Activated naive CD8-positive, alpha-beta T cell treated with anti-CD3 and anti-CD28 coated beads, Interleukin-2, amount 10 ng/mL, durations not matched to agents 7 days and 5 days (primary cell): ENCODE measurements at regions not wholly inside any gene's neighbourhood (a gene's known extent, or its start where the extent isn't known, plus 50 kb on each side); places are given as distances from the start of the nearest gene placed in this dataset.

Experiments used
- ATAC-seq: fragments of 150-1000 bp; cut with Tn5 transposase; one replicate; pipeline ENCODE4 v1.10.0; 2021; ENCODE audit warnings: low read depth, moderate library complexity
- POLR2A ChIA-PET: fragments of 350-600 bp; sonication (Branson Sonifier 250); formaldehyde crosslinking; loops from one replicate; lab custom pipeline; 2021; ENCODE audit warnings: antibody characterized with exemption; lab: Charles Lee
- DNase-seq: peaks from one replicate; pipeline ENCODE4 v3.0.0; 2021
- H3K27ac Mint-ChIP-seq: one replicate; pipeline ENCODE4 v1.8.0; 2022; ENCODE audit warnings: mild to moderate bottlenecking, mixed read lengths
- H3K27me3 Mint-ChIP-seq: one replicate; pipeline ENCODE4 v1.8.0; 2022; ENCODE audit warnings: mild to moderate bottlenecking, moderate library complexity, mixed read lengths
- H3K36me3 Mint-ChIP-seq: one replicate; pipeline ENCODE4 v1.8.0; 2021; ENCODE audit warnings: mild to moderate bottlenecking, mixed read lengths
- H3K4me1 Mint-ChIP-seq: one replicate; pipeline ENCODE4 v1.8.0; 2021; ENCODE audit warnings: mixed read lengths
- H3K4me3 Mint-ChIP-seq: one replicate; pipeline ENCODE4 v1.8.0; 2022; ENCODE audit warnings: mild to moderate bottlenecking, moderate library complexity, mixed read lengths
- H3K9me3 Mint-ChIP-seq: one replicate; pipeline ENCODE4 v1.8.0; 2021; ENCODE audit warnings: mixed read lengths

DNA sequence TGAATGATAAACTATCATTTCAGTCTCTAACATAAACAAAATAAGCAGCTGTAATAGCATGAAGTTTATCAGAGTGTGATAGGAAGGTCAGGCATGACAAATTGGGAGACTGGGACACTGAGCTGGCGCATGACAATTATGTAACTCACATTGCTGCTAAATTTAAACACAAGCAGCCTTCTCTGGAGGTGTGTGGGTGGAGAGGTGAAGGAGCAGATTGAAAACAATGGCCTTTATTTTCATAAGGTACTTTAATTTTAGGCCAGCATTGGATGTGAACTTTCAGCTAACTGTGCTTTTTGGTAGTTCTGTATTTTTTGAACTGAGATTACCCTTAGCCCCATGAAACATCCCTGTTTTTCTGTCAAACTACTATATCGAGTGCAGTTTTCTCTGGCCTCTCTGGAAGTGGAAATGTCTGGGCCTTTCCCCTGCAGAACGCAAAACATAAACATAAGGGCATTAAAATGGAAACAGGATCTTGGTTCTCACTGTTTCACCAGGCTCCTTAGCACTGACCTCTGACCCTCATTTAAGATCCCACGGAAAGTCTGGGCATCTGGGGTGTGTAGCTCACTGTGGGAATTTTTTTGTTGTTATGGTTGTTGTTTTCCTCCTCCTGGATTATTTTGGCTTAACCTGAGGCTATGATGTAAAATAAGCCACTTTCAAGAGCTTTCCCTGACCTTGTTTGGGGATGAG lies 160.1 kb upstream of the DPH6 start:
- H3K9me3 Mint-ChIP-seq, result no peaks in the 10 kb centered on the region
- POLR2A ChIA-PET, result no interaction called here
- H3K4me1 Mint-ChIP-seq, result no peaks in the 10 kb centered on the region
- no peak overlapping the region for H3K4me3 Mint-ChIP-seq
- H3K36me3 Mint-ChIP-seq, result no peaks in the 10 kb centered on the region
- H3K27ac Mint-ChIP-seq, result no peak overlapping the region
- ATAC-seq, result no peak
- H3K27me3 Mint-ChIP-seq, result peaks cover 2% of the 10 kb centered on the region
- DNase-seq, result no peak

- ATAC-seq (no peak), DNase-seq (no peak)
- Mint-ChIP-seq H3K27ac (no peak overlapping the region), H3K4me1 (no peaks in the 10 kb centered on the region), H3K9me3 (peaks cover 6% of the 10 kb centered on the region), H3K36me3 (no peaks in the 10 kb centered on the region), H3K4me3 (no peak overlapping the region), H3K27me3 (peaks cover 6% of the 10 kb centered on the region)
- POLR2A ChIA-PET, result no interaction called here
These were observed 167.0 kb upstream of the DPH6 start for GRCh38 chr15:35712956-35713355.

DNA sequence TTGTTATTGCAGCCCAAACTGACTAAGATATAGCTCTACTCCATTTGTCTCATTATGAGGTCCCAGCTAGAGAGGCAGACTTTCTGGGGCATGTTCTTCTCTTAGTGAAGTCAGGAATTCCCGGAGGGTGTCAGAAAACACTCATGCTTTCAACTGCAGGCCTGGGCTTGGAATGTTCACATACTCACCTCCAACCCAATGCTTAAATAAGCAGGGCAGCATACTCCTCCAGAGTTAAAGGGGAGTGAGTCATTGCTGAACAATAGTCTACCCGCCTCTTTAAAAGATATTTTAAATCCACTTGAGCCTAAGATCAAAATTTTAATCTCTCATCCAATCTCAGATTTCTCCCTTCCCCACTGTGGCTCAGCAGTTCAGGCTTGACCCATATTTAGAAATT lies 167.8 kb upstream of the DPH6 start:
- Mint-ChIP-seq H3K4me1 (no peaks in the 10 kb centered on the region), H3K4me3 (no peak overlapping the region), H3K36me3 (no peaks in the 10 kb centered on the region), H3K27ac (no peak overlapping the region), H3K27me3 (peaks cover 6% of the 10 kb centered on the region), H3K9me3 (peaks cover 6% of the 10 kb centered on the region)
- no peak for ATAC-seq
- POLR2A ChIA-PET, result no interaction called here
- DNase-seq, result no peak

GRCh38 chr15:35717721-35718120 lies 171.8 kb upstream of the DPH6 start:
- Mint-ChIP-seq H3K9me3 (peaks cover 6% of the 10 kb centered on the region), H3K4me3 (no peak overlapping the region), H3K27ac (no peak overlapping the region), H3K4me1 (no peaks in the 10 kb centered on the region), H3K27me3 (peaks cover 6% of the 10 kb centered on the region), H3K36me3 (no peaks in the 10 kb centered on the region)
- no peak for DNase-seq
- POLR2A ChIA-PET, result no interaction called here
- ATAC-seq, result no peak

DNA sequence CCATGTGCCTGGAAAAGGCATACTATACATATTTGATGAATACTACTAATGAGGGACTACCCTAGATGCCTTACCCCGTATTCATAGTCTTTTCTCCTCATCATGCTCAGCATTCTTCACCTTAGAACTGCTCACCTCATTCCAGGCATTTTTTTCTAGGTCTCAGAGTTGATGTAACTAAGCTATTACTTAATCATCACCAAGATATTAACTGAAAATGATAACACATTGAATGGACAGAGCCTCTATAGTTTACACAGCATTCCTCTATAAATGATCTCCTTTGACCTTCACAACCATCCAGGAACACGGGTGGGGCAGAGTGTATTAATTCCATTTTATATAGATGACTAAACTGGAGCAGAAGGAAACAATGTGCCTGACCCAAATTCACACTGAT lies 174.1 kb upstream of the DPH6 start:
- no peak for DNase-seq
- Mint-ChIP-seq H3K27me3 (peaks cover 6% of the 10 kb centered on the region), H3K9me3 (peaks cover 6% of the 10 kb centered on the region), H3K36me3 (no peaks in the 10 kb centered on the region), H3K4me3 (no peak overlapping the region), H3K27ac (no peak overlapping the region), H3K4me1 (no peaks in the 10 kb centered on the region)
- POLR2A ChIA-PET, result no interaction called here
- ATAC-seq, result no peak

- DNase-seq, result no peak
- Mint-ChIP-seq H3K27ac (no peak overlapping the region), H3K36me3 (no peaks in the 10 kb centered on the region), H3K4me1 (no peaks in the 10 kb centered on the region), H3K9me3 (peaks cover 5% of the 10 kb centered on the region), H3K4me3 (no peak overlapping the region), H3K27me3 (peaks cover 6% of the 10 kb centered on the region)
- POLR2A ChIA-PET, result no interaction called here
- no peak for ATAC-seq
These were observed 175.0 kb upstream of the DPH6 start for GRCh38 chr15:35720984-35721383.

- POLR2A ChIA-PET, result no interaction called here
- no peaks in the 10 kb centered on the region for H3K36me3 Mint-ChIP-seq
- no peaks in the 10 kb centered on the region for H3K4me1 Mint-ChIP-seq
- no peak for ATAC-seq
- H3K9me3 Mint-ChIP-seq, result peaks cover 3% of the 10 kb centered on the region
- H3K4me3 Mint-ChIP-seq, result no peak overlapping the region
- H3K27me3 Mint-ChIP-seq, result peaks cover 6% of the 10 kb centered on the region
- no peak for DNase-seq
- no peak overlapping the region for H3K27ac Mint-ChIP-seq
These were observed 175.8 kb upstream of the DPH6 start for GRCh38 chr15:35721751-35722150.

- Mint-ChIP-seq H3K27ac (no peak overlapping the region), H3K36me3 (no peaks in the 10 kb centered on the region), H3K4me3 (no peak overlapping the region), H3K27me3 (peaks cover 6% of the 10 kb centered on the region), H3K9me3 (peaks cover 3% of the 10 kb centered on the region), H3K4me1 (no peaks in the 10 kb centered on the region)
- ATAC-seq (no peak), DNase-seq (no peak)
- POLR2A ChIA-PET, result no interaction called here
These were observed 176.5 kb upstream of the DPH6 start for GRCh38 chr15:35722501-35722900.

DNA sequence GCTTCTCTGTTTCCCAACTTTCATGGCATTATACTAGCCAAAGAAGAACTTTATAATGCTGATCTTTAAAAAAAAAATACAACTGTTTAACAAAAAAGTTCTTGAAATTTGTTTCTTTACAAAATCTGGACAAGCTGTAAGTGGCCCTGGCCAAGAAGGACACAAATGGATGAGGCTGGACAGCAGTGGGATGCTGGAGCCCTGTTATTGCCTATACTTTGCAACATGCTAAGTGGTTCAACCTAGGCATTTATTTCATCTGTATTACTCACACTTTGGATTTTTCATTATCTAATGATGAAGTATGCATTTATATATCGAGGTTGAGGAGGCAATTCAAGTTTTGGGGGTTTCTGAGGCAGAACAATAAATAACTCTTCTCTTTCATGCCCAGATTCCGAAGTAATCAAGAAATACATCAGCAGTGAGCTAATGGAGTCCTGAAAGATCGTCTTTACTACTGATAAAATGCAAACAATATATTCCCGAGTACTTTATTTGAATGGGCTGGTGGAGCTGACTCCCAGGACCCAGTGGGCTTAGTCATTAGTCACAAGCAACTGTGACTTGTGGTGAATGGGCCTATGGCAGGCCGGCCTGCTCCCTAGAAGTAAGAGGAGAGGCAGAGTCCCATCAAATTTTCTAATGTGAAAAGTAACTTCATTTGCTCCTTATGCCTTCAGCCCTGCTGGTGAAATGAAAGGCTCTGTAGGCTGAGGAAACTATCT lies 177.3 kb upstream of the DPH6 start:
- H3K4me1 Mint-ChIP-seq, result no peaks in the 10 kb centered on the region
- POLR2A ChIA-PET, result no interaction called here
- peaks cover 2% of the 10 kb centered on the region for H3K27me3 Mint-ChIP-seq
- peaks cover 2% of the 10 kb centered on the region for H3K9me3 Mint-ChIP-seq
- H3K27ac Mint-ChIP-seq, result no peak overlapping the region
- no peak overlapping the region for H3K4me3 Mint-ChIP-seq
- ATAC-seq (no peak), DNase-seq (no peak)
- no peaks in the 10 kb centered on the region for H3K36me3 Mint-ChIP-seq

DNA sequence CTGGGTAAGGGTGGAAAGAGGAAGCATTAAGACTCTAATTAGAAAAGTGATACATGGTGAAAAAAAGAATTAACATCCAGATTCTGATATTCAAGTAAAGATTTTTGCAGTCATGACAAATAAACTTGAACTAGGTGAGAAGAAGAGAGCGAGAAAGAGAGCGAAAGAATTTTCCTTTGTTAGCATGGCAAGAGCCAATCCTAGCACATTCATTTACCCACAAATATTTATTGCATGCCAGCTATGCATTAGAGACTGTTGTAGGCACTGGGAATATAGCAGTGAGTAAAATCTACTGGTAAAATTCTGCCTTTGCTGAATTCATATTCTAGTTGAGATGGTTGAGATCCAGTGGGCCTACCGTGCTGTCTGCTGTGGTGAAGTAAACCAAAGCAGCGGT lies 177.9 kb upstream of the DPH6 start:
- no peak overlapping the region for H3K4me3 Mint-ChIP-seq
- peaks cover 2% of the 10 kb centered on the region for H3K9me3 Mint-ChIP-seq
- no peak overlapping the region for H3K27ac Mint-ChIP-seq

DNA sequence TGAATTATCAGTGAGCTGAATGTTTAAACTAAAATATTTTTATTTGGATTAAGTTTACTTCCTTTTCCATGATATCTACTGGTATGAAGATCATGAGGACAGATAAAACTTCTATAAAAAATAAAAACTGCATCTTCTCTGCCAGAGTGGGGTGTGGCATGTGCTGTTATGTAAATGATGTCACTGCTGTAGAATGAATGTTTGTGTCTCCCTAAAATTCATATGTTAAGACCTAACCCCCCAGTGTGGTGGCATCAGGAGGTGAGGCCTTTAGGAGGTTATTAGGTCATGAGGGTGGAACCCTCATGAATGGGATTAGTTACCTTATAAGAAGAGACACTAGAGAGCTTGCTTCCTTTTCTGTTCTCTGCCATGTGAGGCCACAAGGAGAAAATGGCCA lies 178.7 kb upstream of the DPH6 start:
- H3K27ac Mint-ChIP-seq, result no peak overlapping the region
- DNase-seq, result no peak
- no peak overlapping the region for H3K4me3 Mint-ChIP-seq
- H3K36me3 Mint-ChIP-seq, result no peaks in the 10 kb centered on the region
- POLR2A ChIA-PET, result interaction anchor here (0.7 kb wide), 1 partner anchor 334 kb away, joined by 6 read pairs; no protein-coding TSS in a partner anchor
- H3K4me1 Mint-ChIP-seq, result no peaks in the 10 kb centered on the region
- H3K9me3 Mint-ChIP-seq, result peaks cover 2% of the 10 kb centered on the region
- H3K27me3 Mint-ChIP-seq, result no peaks in the 10 kb centered on the region
- no peak for ATAC-seq

More for the DNA sequence above, 177.9 kb upstream of the DPH6 start:
- ATAC-seq (no peak), DNase-seq (no peak)
- Mint-ChIP-seq H3K36me3 (no peaks in the 10 kb centered on the region), H3K27me3 (no peaks in the 10 kb centered on the region), H3K4me1 (no peaks in the 10 kb centered on the region)
- POLR2A ChIA-PET, result no interaction called here

DNA sequence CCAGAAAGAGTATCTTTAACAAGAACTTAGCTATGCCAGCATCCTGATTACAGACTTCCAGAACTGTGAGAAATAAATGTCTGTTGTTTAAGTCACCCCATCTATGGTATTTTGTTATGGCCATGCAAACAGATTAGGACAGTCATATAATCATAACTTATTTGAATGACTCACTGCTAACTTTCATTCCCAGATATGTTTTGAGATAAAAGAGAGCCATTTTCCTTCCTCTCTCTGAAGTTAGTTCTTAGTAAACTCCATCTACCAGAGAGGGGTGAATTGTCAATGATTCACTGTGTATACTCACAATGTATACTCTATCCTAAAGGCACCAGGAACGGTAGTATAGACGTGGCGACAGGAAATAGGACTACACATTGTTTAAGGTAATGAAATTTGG lies 179.4 kb upstream of the DPH6 start:
- H3K4me1 Mint-ChIP-seq, result no peaks in the 10 kb centered on the region
- H3K9me3 Mint-ChIP-seq, result peaks cover 2% of the 10 kb centered on the region
- POLR2A ChIA-PET, result no interaction called here
- no peak overlapping the region for H3K4me3 Mint-ChIP-seq
- H3K36me3 Mint-ChIP-seq, result no peaks in the 10 kb centered on the region
- DNase-seq (no peak), ATAC-seq (no peak)
- H3K27ac Mint-ChIP-seq, result no peak overlapping the region
- no peaks in the 10 kb centered on the region for H3K27me3 Mint-ChIP-seq

GRCh38 chr15:35727627-35728026 lies 181.7 kb upstream of the DPH6 start:
- H3K27ac Mint-ChIP-seq, result no peak overlapping the region
- DNase-seq (no peak), ATAC-seq (no peak)
- POLR2A ChIA-PET, result no interaction called here
- H3K27me3 Mint-ChIP-seq, result no peaks in the 10 kb centered on the region
- peaks cover 2% of the 10 kb centered on the region for H3K9me3 Mint-ChIP-seq
- no peaks in the 10 kb centered on the region for H3K36me3 Mint-ChIP-seq
- H3K4me3 Mint-ChIP-seq, result no peak overlapping the region
- no peaks in the 10 kb centered on the region for H3K4me1 Mint-ChIP-seq

DNA sequence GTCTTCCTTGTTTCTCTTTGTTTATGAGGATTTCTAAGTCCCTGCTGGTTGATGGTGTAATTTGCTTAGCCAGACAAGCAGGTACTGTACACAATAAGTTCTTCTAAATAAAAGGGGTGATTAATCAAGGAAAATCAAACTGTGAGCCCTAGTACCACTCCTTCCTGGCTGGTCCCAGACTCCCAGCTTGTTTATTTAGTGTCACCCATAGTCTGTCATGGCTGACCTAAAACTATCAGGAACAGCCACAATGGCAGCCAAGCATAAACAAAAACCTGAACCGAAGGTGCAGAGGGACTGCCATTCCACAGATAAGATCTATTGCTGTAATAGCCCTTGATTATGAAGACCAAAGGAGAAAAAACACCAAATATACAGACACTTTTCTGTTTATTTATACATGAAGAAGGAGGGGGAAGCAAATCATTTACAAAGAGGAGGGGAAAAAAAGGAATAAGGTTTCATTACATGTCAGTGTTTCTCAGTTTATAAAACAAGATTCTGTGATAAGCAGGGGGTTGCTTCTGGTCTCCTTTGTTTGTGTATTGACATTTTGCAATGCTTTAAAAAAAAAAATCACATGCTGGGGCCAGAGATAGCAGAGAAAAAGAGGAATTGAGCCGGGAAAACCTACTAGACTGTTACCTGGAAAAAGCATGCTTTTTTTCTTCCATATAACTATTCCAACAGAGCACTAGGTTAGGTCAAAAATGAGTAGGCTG lies 182.4 kb upstream of the DPH6 start:
- Mint-ChIP-seq H3K27ac (no peak overlapping the region), H3K27me3 (no peaks in the 10 kb centered on the region), H3K9me3 (peaks cover 2% of the 10 kb centered on the region), H3K4me3 (no peak overlapping the region), H3K36me3 (no peaks in the 10 kb centered on the region), H3K4me1 (no peaks in the 10 kb centered on the region)
- POLR2A ChIA-PET, result no interaction called here
- DNase-seq (no peak), ATAC-seq (no peak)
